A549 (cell line): ENCODE measurements at regions not wholly inside any gene's neighbourhood (a gene's known extent, or its start where the extent isn't known, plus 50 kb on each side); places are given as distances from the start of the nearest gene placed in this dataset.

Experiments
- ATAC-seq, 2 experiments: fragments of 200-7000 bp in 1 of 2; fragments of >200 bp in 1 of 2; cut with Nextera tagmentation in 1 of 2; cut with Tn5 transposase in 1 of 2; 3 replicates each; pipeline versions ENCODE4 v1.8.0 to v1.9.1; 2018 to 2020; ENCODE audit warnings: mild to moderate bottlenecking in 1 of 2, moderate library complexity in 1 of 2
- CTCF ChIA-PET: fragments of 300-600 bp; sonication (Branson Sonifier 250); formaldehyde crosslinking; extraction: SDS; loops from one replicate; lab custom pipeline; 2021; ENCODE audit warnings: antibody characterized with exemption, inconsistent platforms; lab: Yijun Ruan, JAX
- POLR2A ChIA-PET: fragments of 350-600 bp; formaldehyde crosslinking; extraction: SDS; loops from one replicate; lab custom pipeline; 2021; ENCODE audit warnings: antibody characterized with exemption, inconsistent platforms; lab: Yijun Ruan, JAX
- DNase-seq, 2 experiments: peaks; one replicate each; pipeline versions ENCODE4 v3.0.0 to v3.0.0-alpha.2; 2011 to 2016; ENCODE audit warnings: low read depth in 1 of 2, low spot score in 1 of 2
- FAIRE-seq: peaks from 2 replicates; lab custom pipeline; 2011; peaks lifted over from hg19 to GRCh38; lab: Jason Lieb, UNC
- H3K27ac ChIP-seq, 2 experiments: fragments of >200 bp; sonication (Bioruptor Twin); formaldehyde crosslinking; 3 replicates each; pipeline ENCODE4 v1.5.1; 2016 to 2017
- H3K4me1 ChIP-seq: fragments of >200 bp; sonication (Bioruptor Twin); formaldehyde crosslinking; 3 replicates; pipeline ENCODE4 v1.6.1; 2016
- H3K4me2 ChIP-seq: fragments of >200 bp; sonication (Bioruptor Twin); formaldehyde crosslinking; 3 replicates; pipeline ENCODE4 v1.6.1; 2016
- H3K4me3 ChIP-seq: fragments of >200 bp; sonication (Bioruptor Twin); formaldehyde crosslinking; 3 replicates; pipeline ENCODE4 v1.5.1; 2016
- H3K9me3 ChIP-seq: fragments of >200 bp; sonication (Bioruptor Twin); formaldehyde crosslinking; 3 replicates; pipeline ENCODE4 v1.6.1; 2016
- CBX2 ChIP-seq: fragments of 200-600 bp; sonication (generic); IDR thresholded peaks from 2 replicates; pipeline ENCODE4 v1.6.1; 2016; ENCODE audit warnings: low read depth, mild to moderate bottlenecking, borderline replicate concordance
- EHF ChIP-seq: fragments of 250-450 bp; sonication (Bioruptor Pico); IDR thresholded peaks from 2 replicates; pipeline ENCODE4 v1.5.0; 2020; ENCODE audit warnings: mild to moderate bottlenecking
- FOSB ChIP-seq: fragments of 250-450 bp; sonication (Bioruptor Pico); IDR thresholded peaks from 2 replicates; pipeline ENCODE4 v1.5.0; 2020; ENCODE audit warnings: mild to moderate bottlenecking, moderate library complexity
- FOXS1 ChIP-seq: fragments of 250-450 bp; sonication (Bioruptor Pico); IDR thresholded peaks from 2 replicates; pipeline ENCODE4 v1.5.0; 2020; ENCODE audit warnings: mild to moderate bottlenecking, moderate library complexity
- HDAC2 ChIP-seq: fragments of 200-600 bp; sonication (generic); IDR thresholded peaks from 2 replicates; pipeline ENCODE4 v1.6.1; 2016
- HEYL ChIP-seq: fragments of 250-450 bp; sonication (Bioruptor Pico); IDR thresholded peaks from 2 replicates; pipeline ENCODE4 v1.8.0; 2021; ENCODE audit warnings: mild to moderate bottlenecking, moderate library complexity
- HOXB5 ChIP-seq: fragments of 250-450 bp; sonication (Bioruptor Pico); IDR thresholded peaks from 2 replicates; pipeline ENCODE4 v1.5.0; 2020; ENCODE audit warnings: mild to moderate bottlenecking, moderate library complexity
- JUN ChIP-seq, 2 experiments: fragments of >200 bp; sonication (Bioruptor Twin); formaldehyde crosslinking; IDR thresholded peaks; 2 replicates in 1 of 2; 3 replicates in 1 of 2; pipeline ENCODE4 v1.6.1; 2016 to 2017
- JUNB ChIP-seq: fragments of >200 bp; sonication (Bioruptor Twin); formaldehyde crosslinking; IDR thresholded peaks from 2 replicates; pipeline ENCODE4 v1.6.1; 2016
- KDM5A ChIP-seq: fragments of 200-600 bp; sonication (generic); IDR thresholded peaks from 2 replicates; pipeline ENCODE4 v1.6.1; 2016; ENCODE audit warnings: antibody characterized with exemption, mild to moderate bottlenecking
- POLR2A ChIP-seq: IDR thresholded peaks from 2 replicates; pipeline ENCODE4 v1.6.1; 2012; ENCODE audit warnings: mild to moderate bottlenecking, low read length
- POLR2AphosphoS2 ChIP-seq: conservative IDR thresholded peaks from 2 replicates; pipeline ENCODE4 v1.6.1; 2012; ENCODE audit warnings: low read length, improper control_type of control experiment, inconsistent platforms
- RAD21 ChIP-seq, 2 experiments: fragments of >200 bp in 1 of 2; sonication (Bioruptor Twin) in 1 of 2; formaldehyde crosslinking in 1 of 2; IDR thresholded peaks in 1 of 2; conservative IDR thresholded peaks in 1 of 2; 2 replicates in 1 of 2; 3 replicates in 1 of 2; pipeline ENCODE4 v1.6.1; 2012 to 2018; ENCODE audit warnings: inconsistent platforms in 1 of 2
- RARB ChIP-seq: fragments of 250-450 bp; sonication (Bioruptor Pico); IDR thresholded peaks from 2 replicates; pipeline ENCODE4 v1.8.0; 2021; ENCODE audit warnings: mild to moderate bottlenecking, moderate library complexity
- RNF2 ChIP-seq: fragments of 200-600 bp; sonication (generic); IDR thresholded peaks from 2 replicates; pipeline ENCODE4 v1.6.1; 2016; ENCODE audit warnings: low read depth, mild to moderate bottlenecking, antibody characterized with exemption, moderate library complexity, borderline replicate concordance
- SMC3 ChIP-seq: fragments of >200 bp; sonication (Bioruptor Twin); formaldehyde crosslinking; IDR thresholded peaks from 3 replicates; pipeline ENCODE4 v1.6.1; 2018; ENCODE audit warnings: inconsistent platforms
- SREBF2 ChIP-seq: fragments of 450-650 bp; IDR thresholded peaks from 2 replicates; pipeline ENCODE4 v1.6.1; 2014; ENCODE audit warnings: mild to moderate bottlenecking, moderate library complexity
- ZSCAN20 ChIP-seq: fragments of 250-450 bp; sonication (Bioruptor Pico); IDR thresholded peaks from 2 replicates; pipeline ENCODE4 v1.8.0; 2022; ENCODE audit warnings: mild to moderate bottlenecking, moderate library complexity
- WGBS: methylation state at CpG from one replicate; pipeline ENCODE4 v1.1.6; 2017; ENCODE audit errors: missing lambda C conversion rate; 5-methylcytosine and 5-hydroxymethylcytosine counted together
- TF ChIP-seq, protein P1 (sequence below): fragments of 450-650 bp; IDR thresholded peaks from 2 replicates; pipeline ENCODE4 v1.6.1; 2014; ENCODE audit warnings: antibody characterized with exemption
- TF ChIP-seq, protein P2 (sequence below): IDR thresholded peaks from 2 replicates; pipeline ENCODE4 v1.6.1; 2012
- TF ChIP-seq, protein P3 (sequence below): IDR thresholded peaks from 2 replicates; pipeline ENCODE4 v1.6.1; 2012
- TF ChIP-seq, protein P4 (sequence below): fragments of >200 bp; sonication (Bioruptor Twin); formaldehyde crosslinking; IDR thresholded peaks from 3 replicates; pipeline ENCODE4 v1.6.1; 2016
- TF ChIP-seq, protein P5 (sequence below): fragments of 250-450 bp; sonication (Bioruptor Pico); IDR thresholded peaks from 2 replicates; pipeline ENCODE4 v1.5.0; 2021; ENCODE audit warnings: mild to moderate bottlenecking, moderate library complexity, borderline replicate concordance

DNA sequence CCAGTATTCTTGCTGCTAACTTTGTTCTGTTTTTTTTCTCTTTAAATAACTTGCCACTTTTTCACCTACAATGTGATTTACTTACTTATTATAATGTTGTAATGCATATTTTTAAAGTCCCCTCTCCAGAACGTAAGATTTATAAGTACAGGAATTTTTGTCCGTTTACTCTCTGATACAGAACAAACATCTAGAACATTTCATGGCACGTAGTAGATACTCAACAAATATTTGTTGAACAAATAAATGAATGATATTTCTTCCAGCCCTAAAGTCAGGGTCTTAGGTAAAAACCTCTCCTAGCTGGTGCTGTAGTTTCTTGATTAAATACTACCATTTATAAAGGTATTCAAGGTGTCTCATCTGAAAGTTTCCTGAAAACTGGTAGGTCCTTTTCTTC is 125.1 kb downstream of the ZBTB18 start:
- no peak for TF ChIP-seq KDM5A
- TF ChIP-seq FOSB (CRISPR knock-in tag), result no peak
- no peak for TF ChIP-seq ZSCAN20 (CRISPR knock-in tag)
- no peak for TF ChIP-seq CBX2
- TF ChIP-seq, protein P1, sequence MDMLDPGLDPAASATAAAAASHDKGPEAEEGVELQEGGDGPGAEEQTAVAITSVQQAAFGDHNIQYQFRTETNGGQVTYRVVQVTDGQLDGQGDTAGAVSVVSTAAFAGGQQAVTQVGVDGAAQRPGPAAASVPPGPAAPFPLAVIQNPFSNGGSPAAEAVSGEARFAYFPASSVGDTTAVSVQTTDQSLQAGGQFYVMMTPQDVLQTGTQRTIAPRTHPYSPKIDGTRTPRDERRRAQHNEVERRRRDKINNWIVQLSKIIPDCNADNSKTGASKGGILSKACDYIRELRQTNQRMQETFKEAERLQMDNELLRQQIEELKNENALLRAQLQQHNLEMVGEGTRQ, result no peak
- no peak for TF ChIP-seq SREBF2
- TF ChIP-seq POLR2AphosphoS2, result no peak
- no peak for TF ChIP-seq HOXB5 (CRISPR knock-in tag)
- Histone ChIP-seq H3K4me1 (peaks cover 10% of the 10 kb centered on the region), H3K4me2 (peak overlapping the region; percentile 53), H3K27ac (no peak overlapping the region), H3K9me3 (no peaks in the 10 kb centered on the region), H3K4me3 (no peak overlapping the region)
- FAIRE-seq (no peak), ATAC-seq (peak in 1 of 2 experiments; percentile 35; a peak in 2 of 6 replicates), DNase-seq (no peak)
- ChIA-PET POLR2A (no interaction called here), CTCF (no interaction called here)
- WGBS, result 12% methylated on average over 3 of the region's 3 CpGs

DNA sequence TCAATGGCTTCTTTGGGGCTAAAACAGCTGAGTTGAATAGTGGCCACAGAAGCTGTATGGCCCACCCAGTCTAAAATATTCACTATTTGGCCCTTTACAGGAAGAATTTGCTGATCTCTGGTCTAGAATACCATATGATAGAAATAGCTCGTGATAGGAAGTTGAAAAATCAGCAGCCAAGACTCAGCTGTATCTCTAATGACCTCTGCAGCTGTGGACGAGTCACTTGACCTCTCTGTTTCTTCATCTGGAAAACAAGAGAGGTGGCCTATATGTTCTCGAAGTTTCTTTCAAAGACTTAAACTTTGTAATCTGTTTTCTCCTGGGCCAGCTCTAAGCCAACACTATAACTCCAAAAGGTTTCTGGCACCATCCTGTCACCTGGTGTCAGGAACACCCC is 129.2 kb downstream of the ZBTB18 start:
- FAIRE-seq, result no peak
- Histone ChIP-seq H3K9me3 (no peaks in the 10 kb centered on the region), H3K4me3 (no peak overlapping the region), H3K4me2 (no peak overlapping the region), H3K4me1 (peaks cover 10% of the 10 kb centered on the region), H3K27ac (no peak overlapping the region)
- no peak for ATAC-seq
- no peak for DNase-seq
- 78% methylated on average over 3 of the region's 3 CpGs for WGBS
- ChIA-PET CTCF (interaction anchor here (0.6 to 1.4 kb wide), 3 partner anchors 9 to 228 kb away, joined by 3 read pairs; no protein-coding TSS in a partner anchor), POLR2A (no interaction called here)
- TF ChIP-seq, protein P2, sequence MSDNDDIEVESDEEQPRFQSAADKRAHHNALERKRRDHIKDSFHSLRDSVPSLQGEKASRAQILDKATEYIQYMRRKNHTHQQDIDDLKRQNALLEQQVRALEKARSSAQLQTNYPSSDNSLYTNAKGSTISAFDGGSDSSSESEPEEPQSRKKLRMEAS, result no peak

DNA sequence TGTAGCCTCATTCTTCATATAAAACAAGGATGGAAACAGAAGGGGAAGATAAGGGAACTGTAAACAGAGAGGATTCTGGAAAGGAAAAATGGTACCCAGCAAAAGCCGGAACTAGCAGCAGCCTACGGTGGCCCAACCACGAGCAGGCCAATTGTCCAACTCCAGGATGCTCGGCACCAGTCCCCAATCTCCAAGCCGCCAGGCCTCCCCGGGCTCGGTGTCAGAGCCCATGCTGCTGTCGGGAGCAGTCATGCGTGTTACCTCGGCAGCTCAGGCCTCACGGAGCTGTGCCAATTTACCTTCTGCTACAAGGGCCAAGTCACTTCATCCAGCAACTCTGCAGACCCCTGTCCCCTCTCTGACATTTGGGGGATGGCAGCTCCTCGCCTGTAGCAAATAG is 130.8 kb downstream of the ZBTB18 start:
- no peak overlapping the region for H3K27ac ChIP-seq
- FAIRE-seq, result no peak
- no peaks in the 10 kb centered on the region for H3K9me3 ChIP-seq
- H3K4me2 ChIP-seq, result no peak overlapping the region
- CTCF ChIA-PET, result interaction anchor here (1.1 kb wide), 1 partner anchor 11 kb away, joined by 3 read pairs; no protein-coding TSS in a partner anchor
- no peak for DNase-seq
- POLR2A ChIA-PET, result no interaction called here
- WGBS, result 85% methylated on average over 12 of the region's 12 CpGs
- H3K4me1 ChIP-seq, result no peaks in the 10 kb centered on the region
- ATAC-seq, result no peak
- no peak overlapping the region for H3K4me3 ChIP-seq
- TF ChIP-seq EHF (CRISPR knock-in tag) (no peak), RARB (no peak), FOXS1 (CRISPR knock-in tag) (no peak), KDM5A (no peak), JUN (IDR thresholded peaks at IDR 0.05) (no peak)
- TF ChIP-seq, protein P3, sequence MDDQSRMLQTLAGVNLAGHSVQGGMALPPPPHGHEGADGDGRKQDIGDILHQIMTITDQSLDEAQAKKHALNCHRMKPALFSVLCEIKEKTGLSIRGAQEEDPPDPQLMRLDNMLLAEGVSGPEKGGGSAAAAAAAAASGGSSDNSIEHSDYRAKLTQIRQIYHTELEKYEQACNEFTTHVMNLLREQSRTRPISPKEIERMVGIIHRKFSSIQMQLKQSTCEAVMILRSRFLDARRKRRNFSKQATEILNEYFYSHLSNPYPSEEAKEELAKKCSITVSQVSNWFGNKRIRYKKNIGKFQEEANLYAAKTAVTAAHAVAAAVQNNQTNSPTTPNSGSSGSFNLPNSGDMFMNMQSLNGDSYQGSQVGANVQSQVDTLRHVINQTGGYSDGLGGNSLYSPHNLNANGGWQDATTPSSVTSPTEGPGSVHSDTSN, result no peak
- TF ChIP-seq, protein P4, sequence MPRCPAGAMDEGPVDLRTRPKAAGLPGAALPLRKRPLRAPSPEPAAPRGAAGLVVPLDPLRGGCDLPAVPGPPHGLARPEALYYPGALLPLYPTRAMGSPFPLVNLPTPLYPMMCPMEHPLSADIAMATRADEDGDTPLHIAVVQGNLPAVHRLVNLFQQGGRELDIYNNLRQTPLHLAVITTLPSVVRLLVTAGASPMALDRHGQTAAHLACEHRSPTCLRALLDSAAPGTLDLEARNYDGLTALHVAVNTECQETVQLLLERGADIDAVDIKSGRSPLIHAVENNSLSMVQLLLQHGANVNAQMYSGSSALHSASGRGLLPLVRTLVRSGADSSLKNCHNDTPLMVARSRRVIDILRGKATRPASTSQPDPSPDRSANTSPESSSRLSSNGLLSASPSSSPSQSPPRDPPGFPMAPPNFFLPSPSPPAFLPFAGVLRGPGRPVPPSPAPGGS, result no peak
- TF ChIP-seq, all 56 proteins: peak for 0

DNA sequence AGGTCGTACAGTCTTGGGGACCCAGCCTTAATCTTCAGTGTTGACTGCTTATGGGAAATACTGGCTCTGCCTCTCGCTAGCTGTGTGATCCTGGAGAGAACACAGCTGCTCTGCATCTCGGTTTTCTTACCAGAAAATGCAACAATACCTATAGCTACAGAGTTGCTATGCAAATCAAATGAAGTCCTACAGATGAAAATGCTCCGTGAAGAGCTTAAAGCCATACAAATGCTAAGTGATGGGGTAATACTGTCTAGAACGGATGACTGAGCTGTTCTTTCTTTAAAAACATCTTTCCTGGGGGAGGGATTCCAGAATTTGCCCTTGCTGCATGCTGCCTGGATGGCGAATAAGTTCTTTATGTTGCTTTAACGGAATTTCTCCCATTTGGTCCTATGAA is 132.0 kb downstream of the ZBTB18 start:
- ChIA-PET POLR2A (no interaction called here), CTCF (no interaction called here)
- H3K4me1 ChIP-seq, result no peaks in the 10 kb centered on the region
- no peaks in the 10 kb centered on the region for H3K9me3 ChIP-seq
- FAIRE-seq (no peak), ATAC-seq (no peak), DNase-seq (no peak)
- 73% methylated on average over 7 of the region's 7 CpGs for WGBS
- no peak overlapping the region for H3K27ac ChIP-seq
- H3K4me2 ChIP-seq, result no peak overlapping the region
- H3K4me3 ChIP-seq, result no peak overlapping the region
- TF ChIP-seq SMC3 (no peak), SREBF2 (no peak), JUNB (no peak), POLR2AphosphoS2 (no peak), HDAC2 (no peak), KDM5A (no peak), HEYL (CRISPR knock-in tag) (no peak), RNF2 (no peak), JUN (IDR thresholded peaks at IDR 0.05) (no peak), RAD21 (conservative IDR thresholded peaks at IDR 0.05 in 1 of 2, IDR thresholded peaks at IDR 0.05 in 1 of 2) (no peak), POLR2A (no peak)
- TF ChIP-seq, protein P5, sequence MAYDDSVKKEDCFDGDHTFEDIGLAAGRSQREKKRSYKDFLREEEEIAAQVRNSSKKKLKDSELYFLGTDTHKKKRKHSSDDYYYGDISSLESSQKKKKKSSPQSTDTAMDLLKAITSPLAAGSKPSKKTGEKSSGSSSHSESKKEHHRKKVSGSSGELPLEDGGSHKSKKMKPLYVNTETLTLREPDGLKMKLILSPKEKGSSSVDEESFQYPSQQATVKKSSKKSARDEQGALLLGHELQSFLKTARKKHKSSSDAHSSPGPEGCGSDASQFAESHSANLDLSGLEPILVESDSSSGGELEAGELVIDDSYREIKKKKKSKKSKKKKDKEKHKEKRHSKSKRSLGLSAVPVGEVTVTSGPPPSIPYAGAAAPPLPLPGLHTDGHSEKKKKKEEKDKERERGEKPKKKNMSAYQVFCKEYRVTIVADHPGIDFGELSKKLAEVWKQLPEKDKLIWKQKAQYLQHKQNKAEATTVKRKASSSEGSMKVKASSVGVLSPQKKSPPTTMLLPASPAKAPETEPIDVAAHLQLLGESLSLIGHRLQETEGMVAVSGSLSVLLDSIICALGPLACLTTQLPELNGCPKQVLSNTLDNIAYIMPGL (CRISPR knock-in tag), result no peak
- TF ChIP-seq, protein P2, result no peak
